ENCODE measurements at regions not wholly inside any gene's neighbourhood (a gene's known extent, or its start where the extent isn't known, plus 50 kb on each side); places are given as distances from the start of the nearest gene placed in this dataset.

DNA sequence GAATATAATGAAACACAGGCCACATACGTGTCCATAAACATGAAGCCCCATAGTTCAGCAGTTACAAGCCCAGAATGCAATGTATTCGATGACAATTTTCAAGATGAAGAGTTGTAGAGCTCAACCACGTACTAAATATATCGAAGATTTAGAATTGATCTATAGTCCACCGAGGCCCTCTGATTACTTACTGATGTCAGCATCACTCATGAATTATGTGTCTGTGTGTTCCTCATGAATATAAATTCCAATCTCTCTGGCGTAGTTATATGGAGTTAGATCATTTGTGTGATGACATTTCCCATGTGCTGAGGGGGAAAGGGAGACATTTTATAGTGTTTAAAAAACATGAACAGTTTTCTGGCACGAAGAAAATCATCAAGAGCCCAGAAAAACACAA, 97.5 kb downstream of the PFDN4 start:
- Mint-ChIP-seq H3K4me3 (no peak overlapping the region), H3K27ac (no peak overlapping the region), H3K9me3 (no peaks in the 10 kb centered on the region), H3K4me1 (no peaks in the 10 kb centered on the region), H3K27me3 (peaks cover 2% of the 10 kb centered on the region), H3K36me3 (ENCODE audit: low read depth) (no peaks in the 10 kb centered on the region)
- CTCF ChIA-PET: no interaction called here
- POLR2A ChIA-PET: no interaction called here
- DNase-seq: no peak

DNA sequence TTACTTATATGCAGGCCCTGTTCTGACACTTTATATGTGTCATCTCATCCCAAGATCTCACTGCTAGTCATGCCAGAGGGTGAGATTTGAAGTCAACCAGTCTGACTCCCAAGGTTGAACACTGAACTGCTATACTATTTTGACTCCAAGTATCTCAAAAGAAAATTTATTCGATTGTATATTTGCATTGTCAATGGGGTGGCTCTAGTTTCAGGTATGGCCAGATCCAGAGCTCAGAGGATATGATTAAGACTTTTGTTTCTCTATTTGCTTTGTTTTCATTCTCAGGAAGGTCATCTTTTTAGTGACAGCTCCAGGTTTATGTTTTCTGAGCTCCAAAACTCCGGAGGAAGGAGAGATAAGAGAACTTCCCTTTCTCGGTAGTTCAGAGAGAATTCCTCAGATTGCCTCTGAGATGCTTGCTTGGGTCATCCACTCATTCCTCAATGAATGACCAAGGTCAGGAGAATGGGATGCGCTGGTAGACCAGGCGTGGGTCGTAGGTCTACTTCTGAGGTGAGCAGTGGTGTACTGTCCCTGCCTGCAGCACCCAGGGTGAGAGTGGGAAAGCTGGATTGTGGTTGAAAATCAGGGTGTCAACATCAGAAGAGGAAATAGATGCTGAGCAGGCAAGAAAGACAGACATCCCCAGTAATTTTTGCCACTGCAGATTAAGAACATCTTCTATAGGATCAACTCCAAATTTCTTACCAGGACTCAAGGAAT, 99.3 kb downstream of the PFDN4 start:
- Mint-ChIP-seq H3K27me3 (peaks cover 2% of the 10 kb centered on the region), H3K9me3 (no peaks in the 10 kb centered on the region), H3K36me3 (ENCODE audit: low read depth) (no peaks in the 10 kb centered on the region), H3K27ac (no peak overlapping the region), H3K4me3 (no peak overlapping the region), H3K4me1 (no peaks in the 10 kb centered on the region)
- ChIA-PET CTCF (no interaction called here), POLR2A (no interaction called here)
- no peak for DNase-seq

DNA sequence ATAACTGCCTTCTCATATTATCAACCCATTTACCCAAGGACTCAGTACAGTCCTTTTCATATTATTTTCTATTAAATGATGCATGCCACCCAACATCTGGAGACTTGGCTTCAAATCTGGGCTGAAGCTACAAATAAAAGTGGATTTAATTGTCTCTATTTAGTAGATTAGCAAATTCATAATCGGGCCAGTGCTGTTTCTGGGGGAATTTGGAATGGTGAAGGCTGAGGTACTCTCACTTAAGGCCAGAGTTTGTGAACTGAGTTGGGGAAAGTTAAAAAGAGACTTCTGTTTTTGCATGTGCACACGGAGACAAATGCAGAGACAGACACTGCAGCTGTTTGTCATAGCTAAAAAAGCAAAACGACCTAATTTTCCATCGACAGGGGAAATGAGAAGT, 100.9 kb downstream of the PFDN4 start:
- Mint-ChIP-seq H3K27me3 (peaks cover 2% of the 10 kb centered on the region), H3K4me1 (no peaks in the 10 kb centered on the region), H3K27ac (no peak overlapping the region), H3K4me3 (no peak overlapping the region), H3K9me3 (no peaks in the 10 kb centered on the region), H3K36me3 (ENCODE audit: low read depth) (no peaks in the 10 kb centered on the region)
- ChIA-PET POLR2A (no interaction called here), CTCF (no interaction called here)
- DNase-seq: no peak

DNA sequence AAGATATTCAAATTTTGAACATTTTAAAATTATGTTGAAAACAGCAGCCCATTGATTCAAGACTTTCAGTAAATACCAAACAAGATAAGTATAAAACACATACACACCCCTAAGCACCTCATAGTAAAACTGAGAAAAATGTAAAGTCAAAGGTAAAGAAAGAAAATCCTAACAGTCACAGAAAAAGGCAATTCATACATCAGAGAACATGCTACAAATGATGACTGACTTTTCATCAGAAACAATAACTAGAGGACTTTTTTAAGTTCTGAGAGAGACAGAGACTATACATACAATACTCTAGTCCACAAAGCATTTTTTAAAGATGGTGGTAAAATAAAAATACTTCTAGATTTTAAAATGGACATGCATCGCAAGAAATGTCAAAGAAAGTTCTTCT, 111.0 kb downstream of the PFDN4 start:
- H3K27ac Mint-ChIP-seq: no peak overlapping the region
- no peaks in the 10 kb centered on the region for H3K27me3 Mint-ChIP-seq
- no peak overlapping the region for H3K4me3 Mint-ChIP-seq
- ChIA-PET POLR2A (no interaction called here), CTCF (no interaction called here)
- no peaks in the 10 kb centered on the region for H3K36me3 Mint-ChIP-seq (ENCODE audit: low read depth)
- H3K4me1 Mint-ChIP-seq: no peaks in the 10 kb centered on the region
- no peak for DNase-seq
- H3K9me3 Mint-ChIP-seq: no peaks in the 10 kb centered on the region

DNA sequence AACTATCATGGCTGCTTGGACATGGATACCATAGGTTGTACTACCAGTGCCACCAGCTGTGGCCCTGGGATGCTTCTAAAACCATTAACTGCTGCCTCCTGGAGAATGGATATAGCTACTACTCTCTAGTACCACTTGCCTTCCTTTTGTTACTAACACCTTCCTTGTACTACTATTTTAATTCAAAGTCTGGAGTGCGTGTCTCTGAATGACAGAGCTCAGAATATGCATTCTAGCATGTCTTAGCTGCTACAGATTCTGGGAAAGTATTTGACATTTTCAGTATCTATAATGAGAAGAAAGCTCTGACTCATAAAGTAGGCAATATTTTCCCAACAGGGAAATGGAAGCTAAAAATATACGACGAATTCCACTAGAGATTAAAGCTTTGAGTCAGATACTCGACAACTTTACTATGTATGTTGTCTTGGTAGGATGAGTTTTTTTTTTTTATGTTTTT, 112.3 kb downstream of the PFDN4 start:
- DNase-seq: no peak
- Mint-ChIP-seq H3K9me3 (no peaks in the 10 kb centered on the region), H3K4me3 (no peak overlapping the region), H3K36me3 (ENCODE audit: low read depth) (no peaks in the 10 kb centered on the region), H3K4me1 (no peaks in the 10 kb centered on the region), H3K27me3 (no peaks in the 10 kb centered on the region), H3K27ac (no peak overlapping the region)
- ChIA-PET CTCF (no interaction called here), POLR2A (no interaction called here)

DNA sequence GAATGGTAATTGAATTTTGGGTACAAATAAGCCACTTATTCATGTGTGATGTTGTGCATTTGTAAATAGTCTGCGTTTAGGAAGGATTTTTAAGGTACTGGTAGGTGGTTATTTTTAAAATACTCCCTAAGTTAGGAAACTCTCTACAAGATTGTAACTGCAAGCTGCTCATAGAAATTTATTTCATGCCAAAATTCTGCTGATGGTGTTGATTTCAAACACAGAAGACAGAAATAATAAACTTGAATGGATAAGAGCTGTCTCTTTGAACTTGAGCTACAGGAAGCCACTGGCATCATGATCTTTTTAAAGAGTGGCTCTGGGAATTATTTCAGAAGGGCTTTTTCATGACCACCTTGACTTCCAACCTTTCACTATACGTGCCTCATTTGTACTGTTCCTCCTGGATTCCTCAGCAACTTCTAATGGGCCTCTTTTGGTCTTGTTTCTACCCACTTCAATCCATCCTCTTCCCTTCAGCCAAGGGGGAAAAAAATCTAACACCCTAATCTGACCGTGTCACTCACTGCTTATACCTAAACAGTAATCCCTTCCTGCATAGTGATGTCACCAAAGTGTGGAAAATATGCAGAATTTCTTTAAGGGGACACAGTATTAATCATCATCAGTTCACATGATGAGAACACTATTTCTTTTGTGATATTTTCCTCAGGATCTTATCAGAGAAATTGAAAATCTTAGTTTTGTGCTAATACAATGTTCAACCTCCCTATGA, 113.6 kb downstream of the PFDN4 start:
- H3K27ac Mint-ChIP-seq: no peak overlapping the region
- no peaks in the 10 kb centered on the region for H3K27me3 Mint-ChIP-seq
- ChIA-PET POLR2A (no interaction called here), CTCF (no interaction called here)
- no peaks in the 10 kb centered on the region for H3K4me1 Mint-ChIP-seq
- DNase-seq: no peak
- no peak overlapping the region for H3K4me3 Mint-ChIP-seq
- no peaks in the 10 kb centered on the region for H3K9me3 Mint-ChIP-seq
- H3K36me3 Mint-ChIP-seq (ENCODE audit: low read depth): no peaks in the 10 kb centered on the region

DNA sequence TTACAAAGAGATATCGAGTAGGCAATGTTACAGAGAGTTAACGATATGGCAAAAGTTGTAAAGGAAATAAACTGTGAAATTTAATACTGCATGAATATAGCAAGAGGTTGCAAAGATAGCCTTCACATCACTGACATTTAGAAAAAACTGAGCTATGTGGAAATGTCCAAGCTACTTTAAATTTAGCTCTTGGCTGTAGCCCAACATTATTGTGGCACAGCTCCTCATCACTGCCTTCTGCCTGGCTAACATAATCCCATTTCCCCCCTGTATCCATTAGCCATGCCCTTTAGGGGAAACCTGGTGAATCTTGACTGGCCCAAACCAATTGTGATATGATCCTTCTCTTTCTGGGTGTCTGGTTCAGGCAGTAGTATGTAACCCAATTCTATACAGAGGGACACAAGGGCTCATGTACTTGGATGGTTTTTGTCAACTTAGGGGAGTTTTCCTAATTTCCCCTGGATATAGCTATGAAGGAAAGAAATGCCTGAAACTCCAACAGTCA, 115.4 kb downstream of the PFDN4 start:
- no peaks in the 10 kb centered on the region for H3K4me1 Mint-ChIP-seq
- H3K27ac Mint-ChIP-seq: no peak overlapping the region
- CTCF ChIA-PET: no interaction called here
- H3K9me3 Mint-ChIP-seq: no peaks in the 10 kb centered on the region
- no peaks in the 10 kb centered on the region for H3K36me3 Mint-ChIP-seq (ENCODE audit: low read depth)
- no peak overlapping the region for H3K4me3 Mint-ChIP-seq
- POLR2A ChIA-PET: no interaction called here
- no peaks in the 10 kb centered on the region for H3K27me3 Mint-ChIP-seq
- DNase-seq: no peak

DNA sequence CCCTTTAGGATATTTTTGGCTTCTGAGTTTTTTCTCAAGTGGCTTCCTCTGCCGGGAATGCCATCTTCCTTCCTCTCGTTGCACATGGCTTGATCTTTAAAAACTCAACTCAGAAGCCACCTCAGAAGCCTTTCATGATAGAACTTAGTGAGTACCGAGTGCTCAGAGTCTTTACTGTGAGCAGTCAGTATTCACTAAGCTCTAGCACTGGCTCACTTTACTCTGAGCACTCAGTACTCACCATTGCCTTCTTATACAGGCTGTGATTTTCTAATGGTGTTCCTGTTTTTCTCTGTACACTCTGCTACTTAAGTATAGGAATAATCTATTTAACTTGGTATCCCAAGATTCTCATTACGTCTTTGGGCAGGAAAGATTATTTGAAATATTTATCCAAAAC, 116.2 kb downstream of the PFDN4 start:
- H3K9me3 Mint-ChIP-seq: no peaks in the 10 kb centered on the region
- no peaks in the 10 kb centered on the region for H3K36me3 Mint-ChIP-seq (ENCODE audit: low read depth)
- no peak for DNase-seq
- H3K27me3 Mint-ChIP-seq: no peaks in the 10 kb centered on the region
- ChIA-PET POLR2A (no interaction called here), CTCF (no interaction called here)
- no peak overlapping the region for H3K27ac Mint-ChIP-seq
- H3K4me3 Mint-ChIP-seq: no peak overlapping the region
- no peaks in the 10 kb centered on the region for H3K4me1 Mint-ChIP-seq

DNA sequence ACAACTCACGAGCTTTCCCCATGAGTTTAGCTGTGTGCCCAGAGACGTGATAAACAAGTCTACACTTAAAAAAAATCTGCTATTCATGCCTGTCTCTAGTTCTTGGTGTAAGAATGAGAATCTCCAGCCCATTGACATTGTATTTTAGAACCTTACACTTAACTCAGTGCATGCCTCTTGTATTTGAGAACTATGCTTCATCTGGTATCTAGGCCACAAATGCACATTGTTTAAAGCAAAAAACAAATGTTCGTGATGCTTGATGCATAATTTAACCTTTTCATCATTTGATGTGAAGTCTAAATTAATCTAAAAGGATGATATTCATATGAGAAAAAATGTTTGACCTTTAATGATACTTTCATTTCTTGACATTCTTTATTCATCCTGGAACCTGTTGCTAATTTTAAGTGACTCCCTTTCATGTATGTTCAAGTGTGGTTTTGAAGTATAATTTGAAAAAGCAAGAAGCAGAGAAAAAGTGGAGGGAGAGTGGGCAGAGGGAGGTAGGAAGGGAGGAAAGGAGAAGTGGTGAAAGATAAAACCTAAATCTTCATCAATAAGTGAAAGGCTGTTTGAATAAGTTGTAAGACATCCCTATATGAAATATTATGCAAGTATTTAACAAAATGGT, 116.9 kb downstream of the PFDN4 start:
- Mint-ChIP-seq H3K9me3 (no peaks in the 10 kb centered on the region), H3K36me3 (ENCODE audit: low read depth) (no peaks in the 10 kb centered on the region), H3K27ac (no peak overlapping the region), H3K4me1 (no peaks in the 10 kb centered on the region), H3K27me3 (no peaks in the 10 kb centered on the region), H3K4me3 (no peak overlapping the region)
- no peak for DNase-seq
- POLR2A ChIA-PET: no interaction called here
- CTCF ChIA-PET: no interaction called here

DNA sequence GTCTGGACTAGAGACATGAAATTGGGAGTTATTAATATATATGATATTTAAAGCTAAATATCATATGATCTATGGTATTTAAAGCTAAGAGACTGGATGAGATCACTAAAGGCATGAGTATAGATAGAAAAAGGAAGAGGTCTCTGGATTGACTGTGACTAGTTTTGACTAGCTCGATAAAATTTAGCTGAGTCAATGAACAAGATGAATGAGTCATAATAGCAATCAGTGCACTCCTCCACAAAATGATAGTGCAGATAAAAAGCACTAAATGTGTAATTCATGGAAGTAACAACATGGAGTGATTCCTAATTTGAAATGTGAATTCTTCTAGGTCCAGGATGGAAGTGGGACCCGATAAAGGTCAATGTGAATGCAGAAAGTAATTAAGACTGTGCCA, 127.4 kb downstream of the PFDN4 start:
- Mint-ChIP-seq H3K36me3 (ENCODE audit: low read depth) (no peaks in the 10 kb centered on the region), H3K27ac (no peak overlapping the region), H3K4me3 (no peak overlapping the region), H3K4me1 (peaks cover 3% of the 10 kb centered on the region), H3K27me3 (no peaks in the 10 kb centered on the region), H3K9me3 (peaks cover 2% of the 10 kb centered on the region)
- POLR2A ChIA-PET: no interaction called here
- no peak for DNase-seq
- CTCF ChIA-PET: no interaction called here

DNA sequence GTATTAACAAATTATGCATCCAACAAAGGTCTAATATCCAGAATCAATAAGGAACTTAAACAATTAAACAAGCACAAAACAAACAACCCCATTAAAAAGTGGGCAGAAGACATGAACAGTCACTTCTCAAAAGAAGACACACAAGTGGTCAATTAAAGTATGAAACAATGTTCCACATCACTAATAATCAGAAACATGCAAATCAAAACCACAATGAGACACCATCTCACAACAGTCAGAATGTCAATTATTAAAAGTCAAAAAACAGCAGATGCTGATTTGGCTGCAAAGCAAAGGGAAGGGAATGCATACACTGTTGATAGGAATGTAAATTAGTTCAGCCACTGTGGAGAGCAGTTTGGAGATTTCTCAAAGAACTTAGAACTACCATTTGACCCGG, 129.3 kb downstream of the PFDN4 start:
- H3K9me3 Mint-ChIP-seq: peaks cover 2% of the 10 kb centered on the region

DNA sequence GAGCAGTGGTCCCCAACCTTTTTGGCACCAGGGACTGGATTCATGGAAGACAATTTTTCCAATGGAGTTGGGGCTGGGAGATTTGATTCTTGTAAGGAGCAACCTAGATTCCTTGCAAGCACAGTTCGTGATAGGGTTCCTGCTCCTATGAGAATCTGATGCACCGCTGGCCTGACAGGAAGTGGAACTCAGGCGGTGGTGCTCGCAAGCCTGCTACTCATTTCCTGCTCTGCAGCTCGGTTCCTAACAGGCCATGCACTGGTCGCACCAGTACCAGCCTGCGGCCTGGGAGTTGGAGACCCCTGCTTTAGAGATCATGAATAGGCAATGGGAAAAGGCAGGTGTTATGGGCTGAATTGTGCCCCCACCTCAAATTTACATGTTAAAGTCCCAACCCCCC, 131.2 kb downstream of the PFDN4 start:
- Mint-ChIP-seq H3K9me3 (peaks cover 2% of the 10 kb centered on the region), H3K27me3 (peaks cover 2% of the 10 kb centered on the region), H3K4me3 (no peak overlapping the region), H3K36me3 (ENCODE audit: low read depth) (no peaks in the 10 kb centered on the region), H3K4me1 (peaks cover 3% of the 10 kb centered on the region), H3K27ac (no peak overlapping the region)
- CTCF ChIA-PET: no interaction called here
- POLR2A ChIA-PET: no interaction called here
- no peak for DNase-seq

More for the DNA sequence above, 129.3 kb downstream of the PFDN4 start:
- ChIA-PET CTCF (no interaction called here), POLR2A (no interaction called here)
- H3K4me1 Mint-ChIP-seq: peaks cover 3% of the 10 kb centered on the region
- no peak overlapping the region for H3K4me3 Mint-ChIP-seq
- H3K27me3 Mint-ChIP-seq: no peaks in the 10 kb centered on the region
- DNase-seq: no peak
- no peaks in the 10 kb centered on the region for H3K36me3 Mint-ChIP-seq (ENCODE audit: low read depth)
- no peak overlapping the region for H3K27ac Mint-ChIP-seq

DNA sequence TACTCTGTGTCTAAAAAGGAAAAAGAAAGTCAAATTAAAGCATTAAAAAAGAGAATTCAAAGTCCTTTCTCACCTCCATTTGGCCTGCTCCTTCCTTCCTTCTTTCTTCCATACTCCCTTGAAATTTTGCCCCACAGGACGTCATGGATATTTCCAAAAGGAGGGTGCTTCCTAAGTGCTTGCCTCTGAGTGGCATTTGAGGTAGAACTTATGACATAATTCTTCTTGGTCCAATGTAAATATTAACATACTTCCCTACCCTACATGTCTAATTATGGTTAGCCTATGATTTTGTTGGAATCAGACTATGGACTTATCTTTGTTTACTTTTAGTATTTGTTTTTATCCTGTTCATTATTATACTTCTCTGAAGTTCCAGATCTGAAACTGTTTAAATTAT, 132.3 kb downstream of the PFDN4 start:
- no peaks in the 10 kb centered on the region for H3K36me3 Mint-ChIP-seq (ENCODE audit: low read depth)
- no peak overlapping the region for H3K4me3 Mint-ChIP-seq
- DNase-seq: no peak
- H3K27me3 Mint-ChIP-seq: peaks cover 2% of the 10 kb centered on the region
- POLR2A ChIA-PET: no interaction called here
- no peak overlapping the region for H3K27ac Mint-ChIP-seq
- H3K9me3 Mint-ChIP-seq: peaks cover 2% of the 10 kb centered on the region
- CTCF ChIA-PET: no interaction called here
- peaks cover 4% of the 10 kb centered on the region for H3K4me1 Mint-ChIP-seq

DNA sequence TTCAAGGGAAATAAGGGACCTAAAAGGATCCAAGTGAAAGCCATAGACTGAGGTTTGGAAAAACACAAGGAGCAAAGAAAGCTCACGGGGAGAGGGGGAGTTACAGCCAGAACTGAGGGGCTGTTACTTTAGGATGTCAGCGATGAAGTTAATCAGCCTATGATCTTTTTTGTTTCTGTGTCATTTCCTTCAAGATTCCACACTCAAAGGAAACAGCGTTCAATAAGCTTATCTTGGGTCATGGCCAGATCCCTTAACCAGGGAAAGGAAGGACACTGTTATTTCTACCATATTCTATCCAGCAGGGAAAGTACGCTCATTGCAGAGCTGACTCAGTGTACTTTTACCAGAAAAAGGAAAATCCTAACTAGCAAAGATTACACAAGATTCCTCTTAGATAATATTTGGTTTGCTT, 132.8 kb downstream of the PFDN4 start:
- no peak overlapping the region for H3K27ac Mint-ChIP-seq
- H3K4me3 Mint-ChIP-seq: no peak overlapping the region
- H3K9me3 Mint-ChIP-seq: peaks cover 2% of the 10 kb centered on the region
- ChIA-PET POLR2A (no interaction called here), CTCF (no interaction called here)
- H3K27me3 Mint-ChIP-seq: peaks cover 2% of the 10 kb centered on the region
- peaks cover 6% of the 10 kb centered on the region for H3K4me1 Mint-ChIP-seq
- no peak for DNase-seq
- H3K36me3 Mint-ChIP-seq (ENCODE audit: low read depth): no peaks in the 10 kb centered on the region

Data from activated CD4-positive, alpha-beta memory T cell treated with anti-CD3 and anti-CD28 coated beads, Interleukin-2, amount 10 ng/mL, durations not matched to agents 7 days and 5 days (primary cell).